ENCODE measurements at regions not wholly inside any gene's neighbourhood (a gene's known extent, or its start where the extent isn't known, plus 50 kb on each side); places are given as distances from the start of the nearest gene placed in this dataset.

GRCh38 chr6:119908157-119908556 lies 558.6 kb upstream of the MAN1A1 start:
- no peak for DNase-seq (ENCODE audit: low spot score)
- H2AFZ ChIP-seq: no peak overlapping the region
- no peak overlapping the region for H3K4me2 ChIP-seq
- ATAC-seq: no peak
- H3K9me3 Mint-ChIP-seq: 0 out of 3 replicates have a peak, but pooled peaks cover 3% of the 10 kb centered on the region
- no peaks in the 10 kb centered on the region for H3K4me1 ChIP-seq (ENCODE audit: insufficient read depth)
- no peak overlapping the region for H3K4me3 Mint-ChIP-seq
- H3K27me3 ChIP-seq (ENCODE audit: insufficient read depth): no peaks in the 10 kb centered on the region
- no peak overlapping the region for H3K4me3 ChIP-seq
- H3F3A ChIP-seq (replicated peaks; ENCODE audit: low read depth): no peaks in the 10 kb centered on the region
- no peak overlapping the region for H3K27ac ChIP-seq (ENCODE audit: low read depth)
- no peaks in the 10 kb centered on the region for H3K79me2 ChIP-seq (replicated peaks; ENCODE audit: insufficient read depth)
- 0 out of 3 replicates have a peak, but pooled peaks cover 4% of the 10 kb centered on the region for H3K4me1 Mint-ChIP-seq
- TF ChIP-seq ZNF462 (CRISPR knock-in tag; IDR thresholded peaks at IDR 0.05) (no peak), ZNF331 (CRISPR knock-in tag; IDR thresholded peaks at IDR 0.05; ENCODE audit: low read depth) (no peak), ZNF114 (CRISPR knock-in tag; IDR thresholded peaks at IDR 0.05) (no peak), ETS1 (IDR thresholded peaks at IDR 0.05) (no peak), CREB1 (CRISPR knock-in tag; IDR thresholded peaks at IDR 0.05; ENCODE audit: low read depth) (no peak)
- peaks cover 4% of the 10 kb centered on the region; the same call in 2 of the 3 replicates for H3K36me3 Mint-ChIP-seq (ENCODE audit: low read depth)
- H3K27ac Mint-ChIP-seq: no peak overlapping the region
- H3K36me3 ChIP-seq (ENCODE audit: insufficient read depth): no peaks in the 10 kb centered on the region
- no peaks in the 10 kb centered on the region for H4K20me1 ChIP-seq (replicated peaks; ENCODE audit: insufficient read depth)
- no peaks in the 10 kb centered on the region for H3K9me2 ChIP-seq (ENCODE audit: insufficient read depth)
- peaks cover 3% of the 10 kb centered on the region for H3K27me3 Mint-ChIP-seq (ENCODE audit: insufficient read depth, low read depth, poor library complexity)

DNA sequence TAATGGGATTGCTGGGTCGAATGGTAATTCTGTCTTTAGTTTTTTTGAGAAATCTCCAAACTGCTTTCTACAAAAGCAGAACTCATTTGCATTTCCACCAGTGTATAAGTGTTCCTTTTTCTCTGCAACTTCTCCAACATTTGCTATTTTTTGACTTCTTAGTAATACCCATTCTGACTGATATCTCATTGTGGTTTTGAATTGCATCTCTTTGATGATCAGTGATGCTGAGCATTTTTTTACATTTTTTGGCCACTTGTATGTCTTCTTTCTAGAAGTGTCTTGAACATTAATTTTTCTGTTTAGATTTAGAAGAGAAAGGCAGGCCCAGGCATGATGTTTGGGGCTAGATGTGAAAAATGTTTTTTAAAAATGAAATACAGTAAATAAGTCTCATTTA lies 553.1 kb upstream of the MAN1A1 start:
- Histone ChIP-seq H2AFZ (no peak overlapping the region), H3K4me2 (no peak overlapping the region), H3K9me2 (ENCODE audit: insufficient read depth) (no peaks in the 10 kb centered on the region), H3K36me3 (ENCODE audit: insufficient read depth) (no peaks in the 10 kb centered on the region), H4K20me1 (replicated peaks; ENCODE audit: insufficient read depth) (no peaks in the 10 kb centered on the region), H3K27me3 (ENCODE audit: insufficient read depth) (no peaks in the 10 kb centered on the region), H3K27ac (ENCODE audit: low read depth) (no peak overlapping the region), H3K4me1 (ENCODE audit: insufficient read depth) (no peaks in the 10 kb centered on the region), H3K79me2 (replicated peaks; ENCODE audit: insufficient read depth) (no peaks in the 10 kb centered on the region), H3F3A (replicated peaks; ENCODE audit: low read depth) (no peaks in the 10 kb centered on the region), H3K4me3 (no peak overlapping the region)
- DNase-seq (ENCODE audit: low spot score) (no peak), ATAC-seq (no peak)
- Mint-ChIP-seq H3K9me3 (0 out of 3 replicates have a peak, but pooled peaks cover 3% of the 10 kb centered on the region), H3K4me1 (peaks cover 10% of the 10 kb centered on the region; the same call in 2 of the 3 replicates), H3K27ac (no peak overlapping the region), H3K27me3 (ENCODE audit: insufficient read depth, low read depth, poor library complexity) (peaks cover 3% of the 10 kb centered on the region), H3K36me3 (ENCODE audit: low read depth) (peaks cover 4% of the 10 kb centered on the region; the same call in 2 of the 3 replicates), H3K4me3 (no peak overlapping the region)
- TF ChIP-seq ZNF462 (CRISPR knock-in tag; IDR thresholded peaks at IDR 0.05): no peak
